ENCODE measurements at regions not wholly inside any gene's neighbourhood (a gene's known extent, or its start where the extent isn't known, plus 50 kb on each side); places are given as distances from the start of the nearest gene placed in this dataset.

- TF ChIP-seq CTCF (IDR thresholded peaks at IDR 0.05; ENCODE audit: extremely low read depth in 1 of 2, insufficient read depth in 1 of 2, low read depth in 1 of 2, low read length in 2 of 2) (no peak), POLR2A (IDR thresholded peaks at IDR 0.05; ENCODE audit: low read depth, low read length) (no peak), EZH2 (IDR thresholded peaks at IDR 0.05; ENCODE audit: borderline replicate concordance, low read depth, low read length, severe bottlenecking) (no peak), JUN (IDR thresholded peaks at IDR 0.05; ENCODE audit: borderline replicate concordance, insufficient read depth, insufficient read length, low read depth) (no peak), MAX (IDR thresholded peaks at IDR 0.05; ENCODE audit: insufficient read depth, insufficient read length) (no peak), POLR2AphosphoS5 (IDR thresholded peaks at IDR 0.05; ENCODE audit: insufficient read depth, low read depth, low read length) (no peak), MYC (IDR thresholded peaks at IDR 0.05; ENCODE audit: low read depth, low read length) (no peak), GATA2 (IDR thresholded peaks at IDR 0.05; ENCODE audit: insufficient read depth, insufficient read length, low read depth, low read length) (no peak), FOS (IDR thresholded peaks at IDR 0.05; ENCODE audit: borderline replicate concordance, insufficient read depth, low read length) (no peak)
Observed at GRCh38 chr7:53624356-53624755, 588.9 kb downstream of the POM121L12 start.

Data from endothelial cell of umbilical vein (primary cell).